Panc1 (cell line): ENCODE measurements at regions not wholly inside any gene's neighbourhood (a gene's known extent, or its start where the extent isn't known, plus 50 kb on each side); places are given as distances from the start of the nearest gene placed in this dataset.

Experiments used
- CTCF ChIP-seq: fragments of 450-650 bp; IDR thresholded peaks from 2 replicates; pipeline ENCODE4 v1.5.1; 2017; ENCODE audit warnings: mild to moderate bottlenecking
- POLR2AphosphoS5 ChIP-seq: IDR thresholded peaks from 2 replicates; pipeline ENCODE4 v1.6.1; 2012; ENCODE audit warnings: mild to moderate bottlenecking, low read depth, low read length, moderate library complexity
- REST ChIP-seq, 2 experiments: IDR thresholded peaks; 2 replicates each; pipeline ENCODE4 v1.6.1; 2011 to 2012; ENCODE audit warnings: low read depth in 2 of 2, control low read depth in 1 of 2, low read length in 1 of 2, mild to moderate bottlenecking in 1 of 2, moderate library complexity in 1 of 2; ENCODE audit not compliant: insufficient read depth in 1 of 2
- SIN3A ChIP-seq: IDR thresholded peaks from 2 replicates; pipeline ENCODE4 v1.6.1; 2012; ENCODE audit warnings: low read depth, mild to moderate bottlenecking, low read length, moderate library complexity, borderline replicate concordance; ENCODE audit not compliant: insufficient read depth
- TCF7L2 ChIP-seq: IDR thresholded peaks from 2 replicates; pipeline ENCODE4 v1.6.1; 2011; ENCODE audit warnings: mild to moderate bottlenecking, low read depth, low read length, inconsistent platforms

- TF ChIP-seq SIN3A, result no peak
- TF ChIP-seq CTCF, result no peak
- TF ChIP-seq POLR2AphosphoS5, result no peak
- no peak for TF ChIP-seq REST (IDR thresholded peaks at IDR 0.05; ENCODE audit: insufficient read depth in 1 of 2, low read depth in 2 of 2, low read length in 1 of 2)
- no peak for TF ChIP-seq TCF7L2
These were observed 86.7 kb downstream of the PDGFA start for GRCh38 chr7:432933-433332.
